GM21360 (cell line): ENCODE measurements at regions not wholly inside any gene's neighbourhood (a gene's known extent, or its start where the extent isn't known, plus 50 kb on each side); places are given as distances from the start of the nearest gene placed in this dataset.

Experiments
- ATAC-seq: cut with Tn5 transposase; IDR thresholded peaks from one replicate; pipeline ENCODE4 v1.9.1; 2021; ENCODE audit warnings: mild to moderate bottlenecking, moderate library complexity; ENCODE audit not compliant: unreplicated experiment

DNA sequence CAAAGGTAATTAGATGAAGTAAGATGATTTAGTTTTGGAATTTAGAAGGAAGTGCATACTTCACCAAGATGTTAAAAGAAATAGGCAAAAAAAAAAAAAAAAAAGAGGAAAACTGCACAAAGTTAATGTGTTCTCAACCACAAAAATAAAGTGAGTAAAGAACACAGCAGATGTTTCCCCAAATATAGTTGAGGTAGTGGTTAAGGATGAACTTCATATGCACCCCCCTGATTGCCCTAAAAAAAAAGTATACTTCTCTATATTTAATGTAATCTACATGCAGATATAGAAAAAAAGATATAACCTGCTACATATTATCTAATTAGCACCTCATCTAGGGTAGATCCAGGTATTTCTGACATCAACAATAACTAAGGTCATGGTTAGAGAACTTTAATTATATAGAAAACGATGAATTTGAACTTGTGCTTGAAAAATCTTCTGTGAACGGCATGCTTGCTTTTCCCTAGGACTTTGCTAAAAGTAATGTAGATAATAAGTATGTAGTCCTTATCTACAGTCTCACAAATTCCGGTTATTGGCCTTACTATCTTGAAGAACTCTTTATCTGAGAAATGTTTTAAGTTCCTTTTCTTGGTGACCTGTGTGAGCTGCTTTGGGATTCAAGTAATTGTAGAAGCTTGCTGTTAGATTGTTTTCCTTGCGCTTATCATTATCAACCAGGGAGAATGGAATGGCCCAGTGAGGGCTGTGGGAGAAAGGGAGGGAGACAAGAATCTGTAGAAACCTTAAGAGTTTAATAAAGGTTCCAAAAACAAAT is 70.1 kb upstream of the LRRC7 start:
- ATAC-seq = no peak

DNA sequence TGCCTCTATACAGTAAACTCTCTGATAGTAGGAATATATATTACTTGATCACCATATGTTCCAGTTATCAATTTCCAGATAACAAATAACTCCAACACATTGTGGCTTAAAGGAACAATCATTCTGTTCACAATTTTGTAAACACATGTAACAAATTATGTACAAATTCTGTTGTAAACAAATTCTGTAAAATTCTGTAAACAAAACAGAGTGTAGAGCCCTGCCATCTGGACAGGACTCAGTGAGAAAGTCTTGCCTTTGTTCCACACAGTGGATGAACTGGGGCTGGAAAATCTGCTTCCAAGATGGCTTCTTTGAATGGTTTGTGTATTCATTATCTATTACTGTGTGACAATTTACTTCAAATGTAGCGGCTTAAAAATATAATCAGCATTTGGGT is 69.0 kb upstream of the LRRC7 start:
- ATAC-seq = no peak

GRCh38 chr1:69499203-69499803 is 68.4 kb upstream of the LRRC7 start:
- ATAC-seq = no peak

- ATAC-seq = no peak
Measured at GRCh38 chr1:69502991-69503390, 64.7 kb upstream of the LRRC7 start.

GRCh38 chr1:69504730-69505252 is 62.9 kb upstream of the LRRC7 start:
- ATAC-seq = no peak

DNA sequence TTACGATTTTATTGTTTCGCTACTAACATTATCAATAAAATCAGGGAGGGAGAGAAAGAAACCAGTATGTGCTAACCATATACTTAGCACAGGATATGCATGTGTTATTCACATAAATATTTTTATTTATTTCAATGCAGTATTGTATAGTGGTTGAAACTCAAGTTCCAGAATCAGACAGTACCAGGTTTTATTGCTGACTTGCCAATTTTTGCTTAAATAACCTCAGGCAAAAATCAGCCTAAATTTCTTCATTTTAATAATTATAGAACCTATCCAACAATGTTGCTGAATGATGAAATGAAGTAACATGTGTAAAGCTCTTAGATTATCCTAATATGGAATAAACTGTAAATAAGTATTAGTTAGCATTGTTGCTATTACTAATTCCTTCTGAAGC is 61.4 kb upstream of the LRRC7 start:
- ATAC-seq = no peak

DNA sequence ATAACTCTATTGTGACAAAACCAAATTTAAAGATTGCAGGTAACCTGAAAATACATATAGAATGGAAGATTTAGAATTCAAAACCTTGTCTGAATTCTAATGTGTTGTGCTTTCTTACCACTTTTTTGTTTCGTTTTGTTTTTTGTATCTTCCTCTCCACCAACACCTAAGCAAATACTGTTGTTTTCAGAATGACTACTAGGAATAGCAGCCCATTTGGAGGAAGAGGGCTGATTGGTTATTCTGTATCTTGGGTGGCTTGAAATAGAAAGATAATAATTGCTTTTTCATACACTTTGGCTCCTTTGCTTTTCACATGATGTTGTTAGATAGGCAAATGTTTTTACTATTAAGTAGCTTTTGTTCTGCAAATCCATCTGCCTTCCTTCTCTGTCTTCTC is 61.0 kb upstream of the LRRC7 start:
- no peak for ATAC-seq

DNA sequence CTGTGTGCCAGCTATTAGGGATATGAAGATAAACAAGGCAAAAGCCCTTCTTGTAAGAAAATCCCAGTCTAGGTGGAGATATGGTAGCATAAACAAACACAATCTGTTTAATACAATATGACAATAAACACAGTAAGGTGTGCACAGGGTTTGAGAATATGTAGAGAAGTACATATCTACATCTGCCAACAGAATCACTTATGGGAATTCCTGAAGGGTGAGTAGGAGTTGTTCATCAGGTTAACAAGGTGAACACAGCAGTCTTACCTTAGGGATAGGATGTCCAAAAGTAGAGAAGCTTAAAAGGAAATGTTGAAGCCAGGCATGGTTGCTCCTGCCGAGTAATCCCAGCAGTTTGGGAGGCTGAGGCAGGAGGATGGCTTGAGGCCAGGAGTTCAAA is 57.7 kb upstream of the LRRC7 start:
- no peak for ATAC-seq

DNA sequence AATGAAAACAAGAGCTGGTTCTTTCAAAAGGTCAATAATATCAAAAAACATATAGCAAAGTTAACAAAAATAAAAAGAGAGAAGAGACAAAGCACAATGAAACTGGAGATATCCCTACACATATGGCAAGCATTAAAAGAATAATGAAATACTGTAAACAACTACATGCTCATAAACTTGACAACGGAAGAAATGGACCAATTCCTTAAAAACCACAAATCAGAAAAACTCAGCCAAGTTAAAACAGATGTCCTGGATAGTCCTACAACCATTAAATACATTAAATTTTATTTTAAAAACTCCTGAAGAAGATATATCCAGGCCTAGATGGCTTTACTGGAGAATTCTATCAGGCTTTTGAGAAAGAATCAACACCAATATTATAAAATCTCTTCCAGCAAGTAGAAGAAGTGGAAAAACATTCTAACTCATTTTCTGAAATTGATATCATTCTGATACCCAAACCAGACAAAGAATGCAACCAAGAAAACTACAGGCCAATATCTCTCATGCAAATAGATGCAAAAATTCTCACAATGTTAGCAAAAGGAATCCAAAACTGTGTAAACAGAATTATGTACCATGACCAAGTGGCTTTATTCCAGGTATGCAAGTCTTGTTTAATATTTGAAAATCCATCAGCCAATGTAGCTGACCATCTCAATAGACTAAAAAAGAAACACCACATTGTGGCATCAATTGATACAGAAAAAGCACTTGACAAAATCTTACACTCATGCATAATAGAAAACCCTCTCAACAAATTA is 56.1 kb upstream of the LRRC7 start:
- ATAC-seq = no peak

DNA sequence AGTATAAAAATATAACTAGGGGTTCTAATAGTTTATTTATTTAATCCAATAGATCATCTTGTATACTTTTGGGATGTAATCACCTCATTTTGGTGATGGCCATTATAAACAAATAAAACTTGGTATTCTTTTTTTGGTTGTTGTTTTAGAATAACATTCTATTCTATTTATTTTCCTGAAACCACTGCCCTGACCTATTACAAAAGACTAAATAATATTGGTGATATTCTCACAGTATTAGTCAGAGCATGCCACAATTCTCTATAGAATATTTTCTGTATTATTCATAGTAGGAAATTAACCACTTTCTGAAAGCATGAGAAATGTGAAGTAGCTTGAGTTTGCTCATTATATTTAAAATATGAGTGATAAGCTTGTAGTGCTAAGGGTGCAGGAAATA is 54.1 kb upstream of the LRRC7 start:
- no peak for ATAC-seq
